OCI-LY1 (cell line): ENCODE measurements at regions not wholly inside any gene's neighbourhood (a gene's known extent, or its start where the extent isn't known, plus 50 kb on each side); places are given as distances from the start of the nearest gene placed in this dataset.

Source experiments
- H2AFZ ChIP-seq: fragments of 200-600 bp; sonication (generic), shearing (Covaris generic); 2 replicates; pipeline ENCODE4 v1.6.0; 2014; ENCODE audit warnings: antibody characterized with exemption, mild to moderate bottlenecking, low read length
- H3F3A ChIP-seq: fragments of 200-600 bp; sonication (generic), shearing (Covaris generic); 2 replicates; pipeline ENCODE4 v1.6.0; 2014; ENCODE audit warnings: mild to moderate bottlenecking, antibody characterized with exemption, low read length, moderate library complexity; ENCODE audit not compliant: insufficient read depth
- H3K27ac ChIP-seq: fragments of 200-600 bp; sonication (generic); 2 replicates; pipeline ENCODE4 v1.5.1; 2014; ENCODE audit warnings: low read length, mixed run types, mild to moderate bottlenecking, low read depth; ENCODE audit not compliant: poor library complexity, severe bottlenecking
- H3K27me3 ChIP-seq: fragments of 200-600 bp; sonication (generic); 2 replicates; pipeline ENCODE4 v1.6.0; 2014; ENCODE audit warnings: antibody characterized with exemption, mild to moderate bottlenecking, low read length, moderate library complexity; ENCODE audit not compliant: insufficient read depth
- H3K36me3 ChIP-seq: fragments of 200-600 bp; sonication (generic); 2 replicates; pipeline ENCODE4 v1.6.1; 2014; ENCODE audit warnings: mild to moderate bottlenecking, antibody characterized with exemption, low read length, moderate library complexity, mixed read lengths; ENCODE audit not compliant: insufficient read depth
- H3K4me1 ChIP-seq: fragments of 200-600 bp; sonication (generic); 2 replicates; pipeline ENCODE4 v1.5.1; 2014; ENCODE audit warnings: mild to moderate bottlenecking, low read length, moderate library complexity; ENCODE audit not compliant: insufficient read depth, severe bottlenecking
- H3K4me2 ChIP-seq: fragments of 200-600 bp; sonication (generic), shearing (Covaris generic); 2 replicates; pipeline ENCODE4 v1.6.1; 2014; ENCODE audit warnings: low read length
- H3K4me3 ChIP-seq: fragments of 200-600 bp; sonication (generic); 2 replicates; pipeline ENCODE4 v1.5.1; 2014; ENCODE audit warnings: low read length, low read depth, mild to moderate bottlenecking, mixed read lengths; ENCODE audit not compliant: poor library complexity, severe bottlenecking
- H3K79me2 ChIP-seq: fragments of 200-600 bp; shearing (Covaris generic); 2 replicates; pipeline ENCODE4 v1.6.1; 2016; ENCODE audit warnings: mixed run types, low read length, mixed read lengths; ENCODE audit not compliant: insufficient read depth
- H3K9ac ChIP-seq: fragments of 200-600 bp; sonication (generic), shearing (Covaris generic); 2 replicates; pipeline ENCODE4 v1.6.1; 2014; ENCODE audit warnings: mild to moderate bottlenecking, low read length, mixed read lengths
- H3K9me2 ChIP-seq: fragments of 200-600 bp; sonication (generic), shearing (Covaris generic); 2 replicates; pipeline ENCODE4 v1.6.1; 2014; ENCODE audit warnings: low read depth, mild to moderate bottlenecking, low read length, mixed read lengths
- H3K9me3 ChIP-seq: fragments of 200-600 bp; shearing (Covaris generic); 2 replicates; pipeline ENCODE4 v1.6.1; 2014; ENCODE audit warnings: low read length, mixed read lengths
- H4K20me1 ChIP-seq: fragments of 200-600 bp; sonication (generic), shearing (Covaris generic); 2 replicates; pipeline ENCODE4 v1.6.0; 2016; ENCODE audit warnings: mild to moderate bottlenecking, low read length; ENCODE audit not compliant: insufficient read depth
- CTCF ChIP-seq: fragments of 200-600 bp; sonication (generic), shearing (Covaris generic); IDR thresholded peaks from 2 replicates; pipeline ENCODE4 v1.5.1; 2017; ENCODE audit warnings: mild to moderate bottlenecking, antibody characterized with exemption, low read length, moderate library complexity, mixed read lengths
- EZH2 ChIP-seq: fragments of 200-600 bp; sonication (generic), shearing (Covaris generic); IDR thresholded peaks from 2 replicates; pipeline ENCODE4 v1.8.0; 2017; ENCODE audit warnings: borderline replicate concordance, mixed run types, mild to moderate bottlenecking, antibody characterized with exemption, low read length, moderate library complexity, mixed read lengths

- Histone ChIP-seq H3K9me2 (no peaks in the 10 kb centered on the region), H3K9ac (no peak overlapping the region), H2AFZ (no peak overlapping the region), H3K79me2 (no peaks in the 10 kb centered on the region), H3K9me3 (no peaks in the 10 kb centered on the region), H3K4me2 (no peak overlapping the region), H3F3A (no peaks in the 10 kb centered on the region), H3K36me3 (no peaks in the 10 kb centered on the region), H3K27ac (no peak overlapping the region), H3K4me3 (no peak overlapping the region), H3K4me1 (no peaks in the 10 kb centered on the region), H4K20me1 (no peaks in the 10 kb centered on the region), H3K27me3 (0 out of 2 replicates have a peak, but pooled peaks cover 4% of the 10 kb centered on the region)
- TF ChIP-seq CTCF (no peak), EZH2 (no peak)
Observed at GRCh38 chr7:27459731-27460053, 203.0 kb downstream of the HIBADH start.

DNA sequence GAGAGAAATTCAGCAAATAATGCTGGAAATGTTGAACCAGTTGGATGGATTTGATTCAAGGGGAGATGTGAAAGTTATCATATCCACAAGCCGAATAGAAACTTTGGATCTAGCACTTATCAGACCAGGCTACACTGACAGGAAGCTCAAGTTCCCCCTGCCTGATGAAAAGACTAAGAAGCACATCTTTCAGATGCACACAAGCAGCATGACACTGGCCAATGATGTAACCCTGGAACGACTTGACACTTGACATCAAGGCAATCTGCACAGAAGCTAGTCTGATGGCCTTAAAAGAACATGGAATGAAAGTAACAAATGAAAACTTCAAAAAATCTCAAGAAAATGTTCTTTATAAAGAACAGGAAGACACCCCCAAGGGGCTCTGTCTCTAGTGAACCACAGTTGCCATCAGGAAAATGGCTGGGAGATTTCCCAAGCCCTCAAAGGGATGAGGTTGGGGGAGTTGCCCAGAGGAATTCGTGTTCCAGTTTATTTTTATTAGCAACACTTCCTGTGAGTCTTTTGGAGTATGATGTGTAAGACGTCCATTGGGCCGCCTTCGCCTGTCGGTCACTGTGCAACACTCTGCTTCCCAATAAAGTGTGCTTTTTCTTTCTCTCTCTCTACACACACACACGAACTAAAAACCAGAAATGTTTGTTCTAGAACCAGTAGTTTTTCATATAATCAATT, 200.0 kb downstream of the HIBADH start:
- Histone ChIP-seq H3K36me3 (no peaks in the 10 kb centered on the region), H3K27me3 (0 out of 2 replicates have a peak, but pooled peaks cover 4% of the 10 kb centered on the region), H4K20me1 (no peaks in the 10 kb centered on the region), H2AFZ (no peak overlapping the region), H3K9me3 (no peaks in the 10 kb centered on the region), H3K79me2 (no peaks in the 10 kb centered on the region), H3K4me1 (no peaks in the 10 kb centered on the region), H3K27ac (no peak overlapping the region), H3K4me2 (no peak overlapping the region), H3F3A (no peaks in the 10 kb centered on the region), H3K9me2 (no peaks in the 10 kb centered on the region), H3K9ac (no peak overlapping the region), H3K4me3 (no peak overlapping the region)
- TF ChIP-seq CTCF = no peak
- TF ChIP-seq EZH2 = no peak

- H3F3A ChIP-seq = no peaks in the 10 kb centered on the region
- no peaks in the 10 kb centered on the region for H3K36me3 ChIP-seq
- H2AFZ ChIP-seq = no peak overlapping the region
- no peak overlapping the region for H3K27ac ChIP-seq
- no peak overlapping the region for H3K4me2 ChIP-seq
- H3K4me1 ChIP-seq = no peaks in the 10 kb centered on the region
- TF ChIP-seq EZH2 = no peak
- no peak for TF ChIP-seq CTCF
- no peaks in the 10 kb centered on the region; the same call in 1 of the 2 replicates for H3K27me3 ChIP-seq
- H4K20me1 ChIP-seq = no peaks in the 10 kb centered on the region
- no peak overlapping the region for H3K9ac ChIP-seq
- no peaks in the 10 kb centered on the region for H3K9me3 ChIP-seq
- H3K79me2 ChIP-seq = no peaks in the 10 kb centered on the region
- no peaks in the 10 kb centered on the region for H3K9me2 ChIP-seq
- H3K4me3 ChIP-seq = no peak overlapping the region
Observed at GRCh38 chr7:27464970-27465369, 197.7 kb downstream of the HIBADH start.
